Body of pancreas (tissue), 4 donors: ENCODE measurements at regions not wholly inside any gene's neighbourhood (a gene's known extent, or its start where the extent isn't known, plus 50 kb on each side); places are given as distances from the start of the nearest gene placed in this dataset.

ENCODE experiments used
- POLR2A ChIP-seq, 3 donors: fragments of 450-650 bp; IDR thresholded peaks; one replicate each; pipeline ENCODE4 v1.6.1; 2016; ENCODE audit warnings: antibody characterized with exemption in 3 of 3, mild to moderate bottlenecking in 2 of 3
- TF ChIP-seq, protein P1 (sequence below), 7 experiments: fragments of 450-650 bp in 4 of 7; fragments of 200-600 bp in 3 of 7; sonication (generic) in 3 of 7; IDR thresholded peaks; one replicate each; pipeline ENCODE4 v1.5.1; 2016 to 2019; ENCODE audit warnings: antibody characterized with exemption in 7 of 7

DNA sequence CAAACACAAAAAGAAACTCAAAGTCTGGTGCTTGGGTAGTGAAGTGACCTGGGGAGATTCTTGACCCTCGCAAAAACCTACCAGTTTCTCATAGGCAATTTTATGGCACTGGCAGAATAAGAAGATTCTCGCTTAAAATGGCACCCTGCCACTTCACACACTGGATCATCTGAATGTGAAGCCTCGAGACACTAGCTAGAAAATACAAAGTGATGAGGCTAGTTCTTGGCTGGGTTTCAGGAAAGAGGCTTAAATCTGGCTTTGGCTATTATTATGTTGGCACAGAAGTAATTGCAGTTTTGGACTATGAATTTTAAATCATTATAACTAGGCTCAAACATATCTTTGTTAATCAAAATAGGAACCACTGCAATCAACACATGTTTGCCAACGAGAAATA, 634.7 kb upstream of the BOD1L1 start:
- TF ChIP-seq, protein P1, sequence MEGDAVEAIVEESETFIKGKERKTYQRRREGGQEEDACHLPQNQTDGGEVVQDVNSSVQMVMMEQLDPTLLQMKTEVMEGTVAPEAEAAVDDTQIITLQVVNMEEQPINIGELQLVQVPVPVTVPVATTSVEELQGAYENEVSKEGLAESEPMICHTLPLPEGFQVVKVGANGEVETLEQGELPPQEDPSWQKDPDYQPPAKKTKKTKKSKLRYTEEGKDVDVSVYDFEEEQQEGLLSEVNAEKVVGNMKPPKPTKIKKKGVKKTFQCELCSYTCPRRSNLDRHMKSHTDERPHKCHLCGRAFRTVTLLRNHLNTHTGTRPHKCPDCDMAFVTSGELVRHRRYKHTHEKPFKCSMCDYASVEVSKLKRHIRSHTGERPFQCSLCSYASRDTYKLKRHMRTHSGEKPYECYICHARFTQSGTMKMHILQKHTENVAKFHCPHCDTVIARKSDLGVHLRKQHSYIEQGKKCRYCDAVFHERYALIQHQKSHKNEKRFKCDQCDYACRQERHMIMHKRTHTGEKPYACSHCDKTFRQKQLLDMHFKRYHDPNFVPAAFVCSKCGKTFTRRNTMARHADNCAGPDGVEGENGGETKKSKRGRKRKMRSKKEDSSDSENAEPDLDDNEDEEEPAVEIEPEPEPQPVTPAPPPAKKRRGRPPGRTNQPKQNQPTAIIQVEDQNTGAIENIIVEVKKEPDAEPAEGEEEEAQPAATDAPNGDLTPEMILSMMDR (IDR thresholded peaks at IDR 0.05) = no peak
- TF ChIP-seq POLR2A (IDR thresholded peaks at IDR 0.05) = no peak
